GM19395 (cell line): ENCODE measurements at regions not wholly inside any gene's neighbourhood (a gene's known extent, or its start where the extent isn't known, plus 50 kb on each side); places are given as distances from the start of the nearest gene placed in this dataset.
"Not testable (repeated sequence)": the region's sequence is repeated elsewhere in the genome, so short reads cannot be mapped to it uniquely, and the experiment has no call there.

Source experiments
- ATAC-seq: cut with Tn5 transposase; IDR thresholded peaks from one replicate; pipeline ENCODE4 v1.9.1; 2021; ENCODE audit warnings: mild to moderate bottlenecking, moderate library complexity; ENCODE audit not compliant: unreplicated experiment

- ATAC-seq, result no peak
Measured at GRCh38 chr6:130494729-130495128, 128.9 kb downstream of the TMEM200A start.

DNA sequence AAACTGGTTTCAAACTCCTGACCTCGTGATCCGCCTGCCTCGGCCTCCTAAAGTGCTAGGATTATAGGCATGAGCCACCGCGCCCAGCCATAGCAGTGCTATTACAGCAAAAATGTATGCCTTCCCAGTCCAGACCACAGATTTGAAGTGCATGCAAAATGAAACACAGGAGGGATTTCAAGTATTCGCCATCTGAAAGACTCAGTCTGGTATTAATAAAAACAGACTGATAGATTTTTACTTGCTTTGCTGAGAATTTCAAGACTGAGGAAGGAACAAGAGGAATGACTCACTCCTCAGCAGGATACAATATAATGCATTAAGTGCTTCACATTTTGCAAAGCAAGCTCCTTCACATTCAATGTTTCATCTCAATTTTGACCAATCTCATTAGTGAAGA, 134.9 kb downstream of the TMEM200A start:
- no peak for ATAC-seq

GRCh38 chr6:130503146-130503545, 137.3 kb downstream of the TMEM200A start:
- no peak for ATAC-seq

DNA sequence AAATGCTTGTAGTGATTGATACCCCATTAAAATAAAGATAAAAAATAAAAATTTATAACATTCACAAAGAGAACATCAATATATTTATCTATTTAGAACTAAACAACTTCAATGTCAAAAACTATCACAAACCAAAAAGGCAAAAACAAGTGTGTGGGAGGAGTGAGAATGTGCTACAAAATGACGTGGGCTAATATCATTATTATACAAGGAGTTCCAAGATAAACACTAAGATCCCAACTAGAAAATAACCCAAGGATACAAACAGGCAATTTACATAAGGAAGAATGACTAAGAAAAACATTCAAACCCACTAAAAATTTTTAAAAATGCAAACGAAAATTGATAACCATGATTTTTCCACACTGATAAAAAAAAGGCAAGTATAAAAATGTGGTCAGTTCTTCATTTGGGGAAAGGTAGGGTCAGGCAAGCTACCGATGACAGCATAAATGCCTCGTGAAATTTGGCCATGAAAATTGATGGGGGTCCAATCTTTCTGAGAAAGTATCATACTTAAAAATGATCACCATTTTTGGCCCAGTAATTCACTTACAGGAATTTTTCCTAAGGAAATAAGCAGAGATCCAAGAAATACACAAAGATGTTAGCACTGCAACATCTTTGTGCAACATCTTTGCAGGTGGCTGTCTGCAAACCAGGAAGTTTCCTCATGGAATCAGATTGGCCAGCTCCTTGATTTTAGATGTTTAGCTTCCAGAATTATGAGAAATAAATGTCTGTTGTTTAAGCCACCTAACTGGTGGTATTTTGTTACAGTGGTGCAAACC, 140.2 kb downstream of the TMEM200A start:
- ATAC-seq, result no peak

GRCh38 chr6:130507005-130507665, 141.3 kb downstream of the TMEM200A start:
- not testable (repeated sequence) for ATAC-seq

DNA sequence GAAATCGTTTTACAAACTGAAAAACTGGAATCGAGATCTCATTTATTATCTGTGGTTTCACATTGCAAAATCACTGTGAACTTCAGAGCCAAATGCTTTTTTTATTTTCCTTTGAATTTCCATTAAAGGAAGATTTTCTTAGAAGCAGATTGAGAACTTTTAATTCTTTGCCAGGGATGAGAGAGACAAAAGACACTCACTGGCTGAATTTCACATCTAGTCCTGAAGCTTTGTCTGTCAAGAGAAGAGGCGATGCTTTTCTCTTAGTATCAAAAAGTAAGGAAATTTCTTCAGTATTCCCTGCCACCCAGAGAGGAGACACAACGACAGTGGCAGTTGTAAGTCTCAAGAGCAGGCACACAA, 141.8 kb downstream of the TMEM200A start:
- no peak for ATAC-seq

DNA sequence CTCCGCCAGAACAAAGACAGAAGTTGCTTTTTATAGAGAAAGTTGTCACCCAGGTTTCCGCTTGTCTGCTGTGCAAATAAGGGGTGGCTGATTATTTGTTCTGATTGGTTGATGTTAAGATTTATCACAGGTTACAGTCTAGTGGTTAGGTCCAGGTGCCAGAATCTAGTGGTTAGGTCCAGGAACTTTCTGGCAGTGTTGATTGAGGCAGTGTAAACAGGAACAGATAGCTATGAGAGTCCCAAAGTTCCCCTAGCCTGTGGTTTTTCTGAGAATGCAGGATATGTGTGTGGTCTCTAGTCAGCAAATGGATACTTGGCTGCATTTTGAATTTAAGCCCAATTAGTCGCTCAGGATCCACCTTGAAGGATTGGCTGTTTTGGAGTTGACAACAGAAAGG, 148.0 kb downstream of the TMEM200A start:
- ATAC-seq, result peak; percentile 60

DNA sequence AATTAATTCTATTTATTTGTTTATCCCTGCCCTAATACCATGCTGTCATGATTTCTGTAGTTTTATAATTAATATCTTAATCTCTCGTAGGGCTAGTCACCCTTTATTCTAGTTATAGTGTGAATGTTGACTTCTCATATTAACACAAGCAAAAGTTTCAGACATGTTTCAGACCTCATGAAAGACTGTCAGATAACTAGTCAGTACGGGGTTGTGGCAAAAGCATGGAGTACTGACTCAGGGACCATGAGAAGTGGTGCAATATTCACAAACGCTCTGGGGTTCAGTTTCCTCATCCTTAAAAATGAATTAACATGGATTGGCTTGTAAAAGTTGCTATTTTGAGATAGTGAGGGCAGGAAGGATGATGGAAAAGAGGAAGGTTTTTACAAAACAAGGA, 148.9 kb downstream of the TMEM200A start:
- no peak for ATAC-seq

DNA sequence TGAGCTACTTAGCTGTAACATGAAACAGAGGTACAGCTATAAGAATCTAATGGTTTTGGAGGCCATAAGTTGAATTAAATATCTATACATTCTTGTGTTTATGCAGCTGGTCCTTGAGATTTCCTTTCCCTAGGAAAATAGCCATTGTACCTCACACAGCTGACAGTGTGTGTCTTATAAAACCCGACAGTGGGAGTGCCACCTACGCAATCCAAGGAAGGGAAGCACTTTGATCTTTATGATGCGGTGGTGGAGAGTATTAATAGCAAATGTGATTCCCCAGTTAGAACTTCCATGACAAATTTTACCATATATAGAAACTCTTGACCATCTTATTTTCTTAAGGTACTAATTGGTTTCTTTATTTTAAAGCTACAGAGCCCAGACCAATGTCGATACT, 149.5 kb downstream of the TMEM200A start:
- ATAC-seq, result no peak

DNA sequence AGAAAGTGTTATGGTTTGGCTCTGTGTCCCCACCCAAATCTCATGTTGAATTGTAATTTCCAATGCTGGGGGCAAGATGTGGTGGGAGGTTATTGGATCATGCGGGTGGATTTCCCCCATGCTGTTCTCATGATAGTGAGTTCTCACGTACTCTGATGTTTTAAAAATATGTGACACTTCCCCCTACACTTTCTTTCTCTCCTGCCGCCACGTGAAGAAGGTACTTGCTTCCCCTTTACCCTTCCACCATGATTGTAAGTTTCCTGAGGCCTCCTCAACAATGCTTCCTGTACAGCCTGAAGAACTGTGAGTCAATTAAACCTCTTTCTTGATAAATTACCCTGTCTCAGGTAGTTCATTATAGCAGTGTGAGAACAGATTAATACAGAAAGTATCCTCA, 150.8 kb downstream of the TMEM200A start:
- ATAC-seq, result no peak

DNA sequence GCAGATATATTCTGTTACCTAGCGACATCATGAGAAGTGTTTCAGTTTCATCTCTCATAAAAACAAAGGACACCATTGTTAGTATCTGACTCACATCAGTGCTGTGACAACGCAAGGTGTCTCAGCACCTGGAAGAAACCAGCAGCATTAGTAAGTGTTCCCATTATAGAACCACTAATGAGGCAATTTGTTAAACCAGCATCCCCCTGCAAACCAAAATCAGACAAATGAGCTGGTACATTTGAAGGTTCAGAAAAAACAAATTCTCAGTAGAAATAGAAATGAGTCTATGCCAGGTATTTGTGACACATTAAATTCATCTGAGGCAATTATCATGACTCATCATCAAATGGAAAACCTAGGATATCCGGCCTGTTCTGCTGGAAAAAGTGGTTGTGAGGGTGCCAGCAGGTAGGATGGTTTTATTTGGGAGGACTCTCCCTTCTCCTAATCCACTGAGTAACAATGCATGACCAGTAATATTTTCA, 151.7 kb downstream of the TMEM200A start:
- ATAC-seq, result peak; percentile 87

GRCh38 chr6:130518588-130518987, 152.8 kb downstream of the TMEM200A start:
- ATAC-seq, result no peak

GRCh38 chr6:130520221-130520620, 154.4 kb downstream of the TMEM200A start:
- ATAC-seq, result no peak

GRCh38 chr6:130520801-130521200, 155.0 kb downstream of the TMEM200A start:
- ATAC-seq, result no peak

DNA sequence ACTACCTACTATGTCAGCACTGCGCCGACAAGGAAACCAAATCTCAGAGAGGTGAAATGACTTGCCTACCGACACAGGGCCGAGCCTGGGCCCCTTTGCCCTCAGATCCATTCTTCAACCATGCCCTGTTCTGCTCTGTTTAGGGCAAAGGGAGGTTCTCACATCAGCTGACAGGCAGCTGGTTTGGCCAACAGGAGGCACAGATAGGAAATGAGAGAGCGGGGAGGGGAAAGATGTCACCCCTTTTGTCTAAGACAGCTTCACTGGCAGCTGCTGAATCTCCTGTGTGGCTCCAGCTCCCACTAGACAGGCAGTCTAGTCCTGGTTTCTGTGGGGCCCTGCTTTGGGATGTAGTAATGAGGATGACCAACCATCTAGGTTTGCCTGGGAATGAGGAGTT, 158.7 kb downstream of the TMEM200A start:
- ATAC-seq, result no peak

GRCh38 chr6:130525408-130525807, 159.6 kb downstream of the TMEM200A start:
- ATAC-seq, result peak; percentile 81

GRCh38 chr6:130526466-130526865, 160.6 kb downstream of the TMEM200A start:
- no peak for ATAC-seq

DNA sequence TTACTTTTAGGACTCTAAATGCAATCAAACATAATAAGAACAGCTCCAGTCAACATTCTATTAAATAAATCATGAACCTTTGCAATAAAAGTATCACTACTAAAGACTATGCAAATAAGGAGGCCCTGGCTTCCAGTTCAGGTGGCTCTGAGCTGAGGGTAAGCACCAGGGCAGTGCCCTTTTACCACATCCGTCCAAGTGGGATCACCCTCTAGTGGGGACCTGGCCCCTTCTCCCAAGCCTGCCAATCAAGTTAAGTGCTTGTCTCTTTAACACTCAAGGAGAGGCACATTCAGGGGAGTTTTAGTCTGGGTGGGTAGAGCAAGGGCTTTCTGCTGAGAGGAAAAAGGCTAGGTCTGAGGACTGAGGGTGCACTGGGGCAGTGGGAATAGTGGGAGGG, 161.4 kb downstream of the TMEM200A start:
- no peak for ATAC-seq

DNA sequence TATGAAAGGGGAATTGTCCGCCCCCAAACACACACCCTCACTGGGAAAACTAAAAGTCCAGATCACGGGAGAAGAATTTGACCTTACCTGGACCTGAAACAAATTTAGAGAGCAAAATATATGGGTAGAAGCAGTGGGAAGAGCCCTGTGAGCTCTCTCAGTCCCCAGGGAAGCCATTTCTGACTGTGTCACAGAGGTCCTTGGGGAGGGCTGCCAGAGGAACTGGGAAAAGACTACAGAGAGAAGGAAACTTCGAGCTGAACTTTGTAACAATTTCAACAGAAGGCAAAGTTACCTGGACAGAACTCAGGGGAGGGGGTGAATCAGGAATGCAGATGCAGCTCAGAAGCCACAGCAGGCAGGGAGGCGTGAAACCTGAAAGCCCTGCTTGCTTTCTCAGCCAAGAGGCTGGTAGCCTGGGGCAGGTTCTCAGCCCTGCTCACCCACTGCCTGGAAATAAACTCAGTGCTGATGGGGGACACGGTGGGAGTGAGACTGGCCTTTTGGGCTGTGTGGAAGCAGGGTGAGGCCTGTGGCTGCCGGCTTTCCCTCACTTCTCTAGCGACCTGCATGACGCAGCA, 163.8 kb downstream of the TMEM200A start:
- ATAC-seq, result no peak

DNA sequence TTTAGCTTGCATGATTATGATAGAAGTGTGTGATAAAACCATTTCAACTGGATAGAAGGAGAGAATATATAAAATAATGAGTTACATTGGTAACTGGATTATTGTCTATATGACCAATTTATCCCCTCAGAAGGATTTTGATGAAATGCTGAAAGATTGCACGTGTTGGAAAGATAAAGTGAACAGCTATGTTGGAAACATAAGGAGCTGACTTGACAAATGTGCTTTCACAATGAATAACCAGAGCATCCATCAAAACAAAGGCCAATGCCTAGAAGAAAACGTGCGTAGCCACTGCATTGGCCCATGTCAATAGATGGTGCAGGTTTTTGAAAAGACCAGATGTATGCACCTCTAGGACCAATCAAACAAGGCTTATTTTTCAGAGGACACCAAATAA, 168.8 kb downstream of the TMEM200A start:
- ATAC-seq, result no peak

GRCh38 chr6:130535242-130535641, 169.4 kb downstream of the TMEM200A start:
- ATAC-seq, result no peak

- ATAC-seq, result no peak
Measured at GRCh38 chr6:130537447-130537846, 171.6 kb downstream of the TMEM200A start.
